Gastrocnemius medialis (tissue), 4 donors: ENCODE measurements at regions not wholly inside any gene's neighbourhood (a gene's known extent, or its start where the extent isn't known, plus 50 kb on each side); places are given as distances from the start of the nearest gene placed in this dataset.
"Not testable (repeated sequence)": the region's sequence is repeated elsewhere in the genome, so short reads cannot be mapped to it uniquely, and the experiment has no call there.

Experiments used
- ATAC-seq, 2 donors: fragments of 150-250 bp; one replicate each; pipeline ENCODE4 v1.9.1; 2016
- DNase-seq, 2 donors: peaks; one replicate each; pipeline ENCODE4 v3.0.0-alpha.2; 2019
- H3K27ac ChIP-seq, 4 donors: fragments of 200-600 bp; sonication (generic); 1 replicate in 1 of 4; 2 replicates in 3 of 4; pipeline ENCODE4 v1.5.1; 2016 to 2018; ENCODE audit warnings: mild to moderate bottlenecking in 2 of 4, moderate library complexity in 1 of 4
- H3K27me3 ChIP-seq, 3 donors: fragments of 200-600 bp; sonication (generic) in 2 of 3; 1 replicate in 1 of 3; 2 replicates in 2 of 3; pipeline versions ENCODE4 v1.5.1 to v1.6.0; 2016 to 2019; ENCODE audit warnings: mild to moderate bottlenecking in 1 of 3, moderate library complexity in 1 of 3
- H3K36me3 ChIP-seq, 2 donors: fragments of 200-600 bp; sonication (generic) in 1 of 2; one replicate each; pipeline ENCODE4 v1.5.1; 2017 to 2018
- H3K4me1 ChIP-seq, 2 donors: fragments of 200-600 bp; sonication (generic) in 1 of 2; one replicate each; pipeline ENCODE4 v1.5.1; 2016 to 2017; ENCODE audit warnings: mild to moderate bottlenecking in 2 of 2
- H3K4me3 ChIP-seq, 4 donors: fragments of 200-600 bp; sonication (generic) in 3 of 4; 1 replicate in 1 of 4; 2 replicates in 3 of 4; pipeline ENCODE4 v1.5.1; 2016 to 2019; ENCODE audit warnings: mild to moderate bottlenecking in 2 of 4
- H3K9me3 ChIP-seq, 3 donors: fragments of 200-600 bp; sonication (generic) in 2 of 3; 1 replicate in 1 of 3; 2 replicates in 2 of 3; pipeline ENCODE4 v1.5.1; 2016 to 2019
- CTCF ChIP-seq, 5 experiments: fragments of 450-650 bp in 3 of 5; fragments of 200-600 bp in 2 of 5; sonication (generic) in 2 of 5; IDR thresholded peaks in 4 of 5; conservative IDR thresholded peaks in 1 of 5; 1 replicate in 4 of 5; 2 replicates in 1 of 5; pipeline ENCODE4 v1.5.1; 2016 to 2019; ENCODE audit warnings: antibody characterized with exemption in 5 of 5, mild to moderate bottlenecking in 3 of 5, moderate library complexity in 3 of 5
- POLR2A ChIP-seq, 2 donors: fragments of 450-650 bp; IDR thresholded peaks; one replicate each; pipeline ENCODE4 v1.6.1; 2017; ENCODE audit warnings: antibody characterized with exemption in 2 of 2, mild to moderate bottlenecking in 2 of 2, moderate library complexity in 2 of 2
- in situ Hi-C, 4 donors: fragments of 200-750 bp; cut with MboI; loops; one replicate each; pipeline versions ENCODE4 v1.15.0 to v1.8.0; 2017; ENCODE audit warnings: low sequenced_read_pairs in 4 of 4
- intact Hi-C: fragments of 100-400 bp; cut with DNase I; formaldehyde crosslinking; loops from one replicate; pipeline ENCODE4 v1.15.1; 2023; ENCODE audit warnings: low total_unique reads

- no peaks in the 10 kb centered on the region for H3K4me1 ChIP-seq
- H3K4me3 ChIP-seq, result no peak overlapping the region
- ATAC-seq (no peak), DNase-seq (no peak)
- in situ Hi-C loops (no loop called here), intact Hi-C loops (no loop called here)
- no peak for TF ChIP-seq CTCF (IDR thresholded peaks at IDR 0.05 in 4 of 5, conservative IDR thresholded peaks at IDR 0.05 in 1 of 5)
- no peak for TF ChIP-seq POLR2A (IDR thresholded peaks at IDR 0.05)
- H3K27ac ChIP-seq, result no peak overlapping the region
- H3K9me3 ChIP-seq, result no peaks in the 10 kb centered on the region
- H3K27me3 ChIP-seq, result no peaks in the 10 kb centered on the region
- no peaks in the 10 kb centered on the region for H3K36me3 ChIP-seq
Observed at GRCh38 chr2:16349811-16350210, 315.8 kb downstream of the CYRIA start.

GRCh38 chr2:16348821-16349515 is 316.7 kb downstream of the CYRIA start:
- no peak for ATAC-seq
- in situ Hi-C loops, result no loop called here
- TF ChIP-seq CTCF (IDR thresholded peaks at IDR 0.05 in 4 of 5, conservative IDR thresholded peaks at IDR 0.05 in 1 of 5) (no peak), POLR2A (IDR thresholded peaks at IDR 0.05) (no peak)
- Histone ChIP-seq H3K9me3 (no peaks in the 10 kb centered on the region), H3K4me3 (no peak overlapping the region), H3K4me1 (no peaks in the 10 kb centered on the region), H3K27ac (no peak overlapping the region), H3K27me3 (no peaks in the 10 kb centered on the region), H3K36me3 (no peaks in the 10 kb centered on the region)
- intact Hi-C loops, result no loop called here
- no peak for DNase-seq

- DNase-seq (no peak), ATAC-seq (no peak)
- no peaks in the 10 kb centered on the region for H3K9me3 ChIP-seq
- no peaks in the 10 kb centered on the region for H3K27me3 ChIP-seq
- intact Hi-C loops, result no loop called here
- no peak for TF ChIP-seq CTCF (IDR thresholded peaks at IDR 0.05 in 4 of 5, conservative IDR thresholded peaks at IDR 0.05 in 1 of 5)
- TF ChIP-seq POLR2A (IDR thresholded peaks at IDR 0.05), result no peak
- no peaks in the 10 kb centered on the region for H3K36me3 ChIP-seq
- in situ Hi-C loops, result no loop called here
- H3K4me1 ChIP-seq, result no peaks in the 10 kb centered on the region
- no peak overlapping the region for H3K27ac ChIP-seq
- H3K4me3 ChIP-seq, result no peak overlapping the region
Observed at GRCh38 chr2:16346671-16347070, 319.0 kb downstream of the CYRIA start.

- intact Hi-C loops, in situ Hi-C loops: not testable (repeated sequence)
Observed at GRCh38 chr2:16345231-16345630, 320.4 kb downstream of the CYRIA start.

GRCh38 chr2:16339206-16339605 is 326.4 kb downstream of the CYRIA start:
- ATAC-seq, result no peak
- Histone ChIP-seq H3K27ac (no peak overlapping the region), H3K27me3 (peaks cover 0 to 3% (median 0%) of the 10 kb centered on the region in 3 donors), H3K4me3 (no peak overlapping the region), H3K36me3 (no peaks in the 10 kb centered on the region), H3K4me1 (no peaks in the 10 kb centered on the region), H3K9me3 (no peaks in the 10 kb centered on the region)
- intact Hi-C loops, result no loop called here
- no peak for DNase-seq
- no peak for TF ChIP-seq POLR2A (IDR thresholded peaks at IDR 0.05)
- TF ChIP-seq CTCF (IDR thresholded peaks at IDR 0.05 in 4 of 5, conservative IDR thresholded peaks at IDR 0.05 in 1 of 5), result no peak
- in situ Hi-C loops, result no loop called here

More at GRCh38 chr2:16345231-16345630, 320.4 kb downstream of the CYRIA start:
- DNase-seq, H3K4me3 ChIP-seq, ATAC-seq, H3K27me3 ChIP-seq, H3K27ac ChIP-seq, H3K9me3 ChIP-seq, H3K36me3 ChIP-seq, H3K4me1 ChIP-seq: not testable (repeated sequence)
